ENCODE measurements at regions not wholly inside any gene's neighbourhood (a gene's known extent, or its start where the extent isn't known, plus 50 kb on each side); places are given as distances from the start of the nearest gene placed in this dataset.

DNA sequence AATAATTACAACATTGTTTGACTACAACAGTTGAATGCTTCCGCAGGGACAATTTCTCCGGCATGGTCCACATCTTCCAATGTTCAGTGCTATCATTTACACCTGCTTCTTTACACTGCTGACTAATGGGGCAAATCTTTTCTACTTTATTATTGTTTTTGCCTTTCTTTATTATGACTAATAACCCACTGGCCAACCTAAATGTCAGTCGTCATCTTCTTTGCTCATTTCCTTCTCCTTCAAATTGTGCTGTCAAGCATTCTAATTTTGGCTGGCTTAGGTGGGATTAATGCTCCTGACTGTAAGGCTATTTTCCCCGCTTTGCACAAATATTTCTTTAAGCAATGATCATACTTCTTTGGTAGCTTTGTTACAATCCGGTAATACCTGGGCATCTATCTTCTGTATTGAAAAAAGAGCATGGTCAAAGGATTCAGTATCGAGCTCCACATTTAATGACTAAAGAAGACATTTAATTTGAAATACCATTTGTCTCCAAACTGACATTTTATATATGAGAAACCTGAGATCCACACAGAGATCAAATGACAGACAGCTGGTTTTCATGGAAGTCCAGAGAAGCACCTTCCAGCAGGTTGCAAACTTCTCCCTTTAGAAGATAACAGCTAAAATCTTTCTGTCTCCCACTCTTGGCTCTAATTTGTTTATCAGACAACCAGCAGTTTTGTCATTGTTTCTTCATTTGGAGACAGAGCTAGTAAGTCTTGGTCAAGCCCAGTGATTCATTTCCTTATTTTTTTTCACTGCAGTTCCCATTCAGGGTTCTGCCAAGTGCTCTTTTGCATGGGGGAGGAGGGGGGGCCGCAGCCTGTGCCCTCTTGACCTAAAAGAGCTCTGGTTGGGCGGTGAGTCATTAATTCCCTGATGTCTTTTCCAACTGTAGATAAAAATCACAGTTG is 132.9 kb downstream of the SOCS6 start:
- H3K4me3 ChIP-seq (ENCODE audit: low read depth, poor library complexity, severe bottlenecking) = no peak overlapping the region
- peak; percentile 66 to 90 for DNase-seq (ENCODE audit: low spot score in 2 of 2)
- intact Hi-C loops (cut with DNase I; ENCODE audit: low total_unique reads) = no loop called here
- TF ChIP-seq, protein P1, sequence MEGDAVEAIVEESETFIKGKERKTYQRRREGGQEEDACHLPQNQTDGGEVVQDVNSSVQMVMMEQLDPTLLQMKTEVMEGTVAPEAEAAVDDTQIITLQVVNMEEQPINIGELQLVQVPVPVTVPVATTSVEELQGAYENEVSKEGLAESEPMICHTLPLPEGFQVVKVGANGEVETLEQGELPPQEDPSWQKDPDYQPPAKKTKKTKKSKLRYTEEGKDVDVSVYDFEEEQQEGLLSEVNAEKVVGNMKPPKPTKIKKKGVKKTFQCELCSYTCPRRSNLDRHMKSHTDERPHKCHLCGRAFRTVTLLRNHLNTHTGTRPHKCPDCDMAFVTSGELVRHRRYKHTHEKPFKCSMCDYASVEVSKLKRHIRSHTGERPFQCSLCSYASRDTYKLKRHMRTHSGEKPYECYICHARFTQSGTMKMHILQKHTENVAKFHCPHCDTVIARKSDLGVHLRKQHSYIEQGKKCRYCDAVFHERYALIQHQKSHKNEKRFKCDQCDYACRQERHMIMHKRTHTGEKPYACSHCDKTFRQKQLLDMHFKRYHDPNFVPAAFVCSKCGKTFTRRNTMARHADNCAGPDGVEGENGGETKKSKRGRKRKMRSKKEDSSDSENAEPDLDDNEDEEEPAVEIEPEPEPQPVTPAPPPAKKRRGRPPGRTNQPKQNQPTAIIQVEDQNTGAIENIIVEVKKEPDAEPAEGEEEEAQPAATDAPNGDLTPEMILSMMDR (IDR thresholded peaks at IDR 0.05) = no peak
- no peak for TF ChIP-seq POLR2A (IDR thresholded peaks at IDR 0.05)
- WGBS, 2 donors = 57 to 59% methylated on average over 8 of the region's 8 CpGs

DNA sequence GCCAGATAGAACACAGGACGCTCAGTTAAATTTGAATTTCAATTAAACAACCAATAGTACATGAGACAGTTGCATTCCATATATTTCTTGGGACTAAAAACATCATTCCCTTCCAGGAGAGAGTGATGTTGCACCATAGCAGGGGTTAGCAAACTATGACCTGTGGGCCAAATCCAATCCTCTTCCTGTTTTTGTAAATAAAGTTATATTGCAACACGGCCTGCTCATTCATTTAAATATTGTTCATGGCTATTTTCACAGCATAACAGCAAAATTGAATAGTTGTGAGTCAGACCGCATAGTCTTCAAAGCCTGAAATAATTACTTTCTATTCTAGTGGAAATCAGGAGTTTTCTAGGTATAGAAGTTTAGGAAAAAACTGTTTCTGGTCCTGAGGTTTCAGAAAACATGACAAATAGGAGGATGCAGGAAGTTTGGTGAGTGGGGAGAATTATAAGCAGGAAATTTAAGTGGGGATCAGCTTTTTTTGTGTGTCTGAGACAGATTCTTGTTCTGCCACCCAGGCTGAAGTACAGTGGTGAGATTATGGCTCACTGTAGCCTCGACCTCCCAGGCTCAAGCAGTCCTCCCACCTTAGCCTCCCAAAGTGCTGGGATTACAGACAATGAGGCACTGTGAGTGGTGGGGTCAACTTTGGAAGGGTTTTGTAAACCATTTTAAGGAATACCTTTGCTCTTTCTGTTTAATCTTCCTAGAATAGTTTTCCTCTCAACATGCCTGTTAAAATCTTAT is 131.5 kb downstream of the SOCS6 start:
- no peak overlapping the region for H3K4me3 ChIP-seq (ENCODE audit: low read depth, poor library complexity, severe bottlenecking)
- DNase-seq (ENCODE audit: low spot score in 2 of 2) = no peak
- intact Hi-C loops (cut with DNase I; ENCODE audit: low total_unique reads) = no loop called here
- TF ChIP-seq POLR2A (IDR thresholded peaks at IDR 0.05) = no peak
- TF ChIP-seq, protein P1 (IDR thresholded peaks at IDR 0.05) = no peak
- 73 to 78% methylated on average over 4 of the region's 4 CpGs for WGBS, 2 donors

DNA sequence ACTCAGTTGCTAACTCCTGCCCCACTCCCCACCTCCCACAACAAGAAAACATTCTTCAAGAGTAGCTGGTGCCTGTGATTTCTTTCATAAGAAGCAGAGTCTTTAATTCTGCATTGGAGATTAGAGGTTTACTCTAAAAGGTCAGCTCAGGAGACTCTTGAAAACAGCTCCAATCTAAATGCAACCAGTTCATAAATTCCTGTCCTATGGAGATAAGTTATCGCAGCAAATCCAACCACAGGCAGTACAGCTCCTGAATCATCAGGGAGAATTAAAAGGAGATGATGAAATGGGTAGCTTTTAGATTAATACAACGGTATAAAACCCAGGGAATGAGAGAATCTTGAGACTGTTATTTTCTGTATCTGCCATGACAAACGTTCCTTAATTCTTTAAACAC is 130.7 kb downstream of the SOCS6 start:
- WGBS, 2 donors = 74 to 82% methylated on average over 3 of the region's 3 CpGs
- H3K4me3 ChIP-seq (ENCODE audit: low read depth, poor library complexity, severe bottlenecking) = no peak overlapping the region
- TF ChIP-seq POLR2A (IDR thresholded peaks at IDR 0.05) = no peak
- TF ChIP-seq, protein P1 (IDR thresholded peaks at IDR 0.05) = no peak
- intact Hi-C loops (cut with DNase I; ENCODE audit: low total_unique reads) = no loop called here
- DNase-seq (ENCODE audit: low spot score in 2 of 2) = no peak

DNA sequence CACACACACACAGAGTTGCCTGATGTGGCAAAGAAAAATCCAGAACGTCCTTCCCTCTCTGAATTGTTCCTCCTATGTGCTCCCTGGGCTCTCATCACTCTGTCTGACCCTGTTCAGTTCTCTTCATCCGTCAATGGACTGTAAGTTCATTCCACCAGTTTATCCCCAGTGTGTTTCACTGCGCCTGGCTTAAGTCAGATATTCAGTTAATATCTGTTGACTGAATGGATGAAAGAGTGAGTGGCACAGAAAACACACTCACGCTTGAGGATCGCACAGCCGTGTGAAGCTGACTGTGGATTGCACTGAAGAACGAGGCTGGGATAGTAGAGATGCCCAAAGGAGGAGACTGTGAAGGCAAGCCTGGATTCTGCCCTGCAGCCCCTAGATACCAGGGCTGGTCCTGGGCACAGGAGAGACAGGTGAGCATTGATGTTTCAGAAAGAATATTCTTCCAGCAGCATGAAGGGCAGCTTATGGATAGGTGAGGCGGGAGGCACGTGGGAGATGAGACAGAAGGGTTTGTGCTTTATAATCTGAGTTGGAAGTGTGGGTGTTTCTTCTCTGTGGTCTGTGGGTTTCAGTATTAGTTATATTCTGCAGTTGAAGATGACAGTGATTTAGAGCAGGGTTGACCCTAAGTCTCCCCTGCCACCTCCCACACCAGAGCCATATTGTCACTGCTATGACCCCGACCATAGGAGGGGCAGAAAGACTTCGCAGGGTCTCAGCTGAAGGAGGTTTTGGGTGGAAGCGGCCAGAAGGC is 129.9 kb downstream of the SOCS6 start:
- intact Hi-C loops (cut with DNase I; ENCODE audit: low total_unique reads) = no loop called here
- H3K4me3 ChIP-seq (ENCODE audit: low read depth, poor library complexity, severe bottlenecking) = no peak overlapping the region
- 78 to 85% methylated on average over 12 of the region's 12 CpGs for WGBS, 2 donors
- TF ChIP-seq, protein P1 (IDR thresholded peaks at IDR 0.05) = no peak
- TF ChIP-seq POLR2A (IDR thresholded peaks at IDR 0.05) = no peak
- no peak for DNase-seq (ENCODE audit: low spot score in 2 of 2)

DNA sequence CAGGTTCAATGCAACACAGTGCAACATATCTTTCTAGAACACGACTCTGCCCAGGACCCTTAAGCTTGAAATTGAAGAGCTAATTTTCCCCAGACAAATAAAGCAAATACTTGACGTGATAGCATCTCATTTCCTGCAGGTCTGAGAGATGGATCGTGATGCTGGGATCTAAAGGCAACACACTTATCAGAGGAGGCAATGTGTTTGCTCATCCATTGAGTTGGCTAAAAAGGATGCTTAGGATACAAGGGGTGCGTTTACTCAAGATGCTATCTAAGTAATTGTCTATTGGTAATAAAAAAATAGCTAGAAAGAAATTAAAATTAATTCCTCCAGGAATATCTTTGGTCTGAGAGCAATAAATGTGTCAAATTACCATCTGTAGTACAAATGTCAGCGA is 129.0 kb downstream of the SOCS6 start:
- no peak overlapping the region for H3K4me3 ChIP-seq (ENCODE audit: low read depth, poor library complexity, severe bottlenecking)
- 54 to 68% methylated on average over 5 of the region's 5 CpGs for WGBS, 2 donors
- intact Hi-C loops (cut with DNase I; ENCODE audit: low total_unique reads) = no loop called here
- DNase-seq (ENCODE audit: low spot score in 2 of 2) = no peak
- TF ChIP-seq, protein P1 (IDR thresholded peaks at IDR 0.05) = no peak
- no peak for TF ChIP-seq POLR2A (IDR thresholded peaks at IDR 0.05)
